NT2/D1 (cell line): ENCODE measurements at regions not wholly inside any gene's neighbourhood (a gene's known extent, or its start where the extent isn't known, plus 50 kb on each side); places are given as distances from the start of the nearest gene placed in this dataset.

ENCODE experiments used
- DNase-seq: peaks from one replicate; pipeline ENCODE4 v3.0.0-alpha.2; 2011; ENCODE audit warnings: low read depth, low spot score
- H3K27me3 ChIP-seq: 2 replicates; pipeline ENCODE4 v1.6.0; 2011; ENCODE audit warnings: mild to moderate bottlenecking; ENCODE audit not compliant: insufficient read length, insufficient read depth
- H3K36me3 ChIP-seq: 2 replicates; pipeline ENCODE4 v1.6.1; 2011; ENCODE audit warnings: mild to moderate bottlenecking, low read length, mixed read lengths; ENCODE audit not compliant: insufficient read depth, insufficient read length
- H3K4me1 ChIP-seq: 2 replicates; pipeline ENCODE4 v1.5.1; 2011; ENCODE audit not compliant: insufficient read depth, insufficient read length
- H3K4me3 ChIP-seq: 2 replicates; pipeline ENCODE4 v1.5.1; 2011; ENCODE audit warnings: low read depth; ENCODE audit not compliant: insufficient read length
- H3K9ac ChIP-seq: 2 replicates; pipeline ENCODE4 v1.6.0; 2011; ENCODE audit warnings: low read depth; ENCODE audit not compliant: insufficient read length
- H3K9me3 ChIP-seq: 2 replicates; pipeline ENCODE4 v1.5.1; 2011; ENCODE audit warnings: mild to moderate bottlenecking, low read length; ENCODE audit not compliant: insufficient read depth
- SUZ12 ChIP-seq: IDR thresholded peaks from 2 replicates; pipeline ENCODE4 v1.6.1; 2011; ENCODE audit not compliant: insufficient read length, insufficient read depth; ENCODE audit errors: extremely low read depth
- YY1 ChIP-seq: IDR thresholded peaks from 2 replicates; pipeline ENCODE4 v1.6.1; 2011; ENCODE audit not compliant: insufficient read length, insufficient read depth
- ZNF274 ChIP-seq: IDR thresholded peaks from 2 replicates; pipeline ENCODE4 v1.6.1; 2011; ENCODE audit warnings: mild to moderate bottlenecking, low read depth, low read length

DNA sequence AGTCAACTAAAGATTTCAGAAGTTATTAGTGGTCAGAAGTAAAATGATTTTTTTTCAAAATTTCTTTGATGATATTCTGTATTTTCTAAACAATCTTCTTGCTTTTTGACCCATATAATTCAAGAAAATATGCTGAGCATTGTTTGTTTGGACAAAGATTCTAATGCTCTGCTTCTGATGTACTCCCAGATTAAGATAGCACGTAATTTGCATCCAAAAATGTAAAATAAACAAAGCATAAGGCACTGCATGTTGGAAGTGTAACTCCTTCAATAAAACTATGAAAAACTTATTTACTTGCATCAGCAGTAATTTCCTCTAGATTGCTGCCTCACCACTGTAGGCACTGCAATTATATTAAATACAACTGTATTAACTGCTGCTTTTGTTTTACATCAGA is 1054.1 kb downstream of the TTLL7 start:
- Histone ChIP-seq H3K4me3 (no peak overlapping the region), H3K36me3 (no peaks in the 10 kb centered on the region), H3K4me1 (no peaks in the 10 kb centered on the region), H3K27me3 (no peaks in the 10 kb centered on the region), H3K9ac (no peak overlapping the region), H3K9me3 (no peaks in the 10 kb centered on the region)
- DNase-seq, result no peak
- TF ChIP-seq SUZ12, result no peak
- TF ChIP-seq ZNF274, result no peak
- no peak for TF ChIP-seq YY1

DNA sequence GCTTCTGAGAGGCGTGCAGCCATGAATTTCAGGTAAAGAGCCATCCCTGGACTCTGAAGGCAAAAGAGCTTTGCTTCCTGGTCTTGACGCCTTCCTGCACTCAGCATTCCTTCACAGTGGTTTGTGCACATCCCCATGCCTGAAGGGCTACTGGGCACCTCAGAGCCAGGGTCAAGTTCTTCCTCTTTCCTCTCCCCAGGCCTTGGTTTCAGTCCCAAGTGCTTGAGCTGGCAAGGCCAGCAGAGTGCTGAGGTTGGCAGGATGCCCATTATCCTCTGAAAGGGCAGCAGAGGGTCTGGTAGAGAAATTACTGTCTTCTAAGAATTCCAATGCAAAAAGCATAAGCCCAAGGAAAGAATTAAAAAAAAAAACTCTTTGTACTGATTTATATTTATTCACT is 1064.9 kb downstream of the TTLL7 start:
- Histone ChIP-seq H3K9ac (no peak overlapping the region), H3K9me3 (no peaks in the 10 kb centered on the region), H3K4me1 (no peaks in the 10 kb centered on the region), H3K4me3 (no peak overlapping the region), H3K27me3 (no peaks in the 10 kb centered on the region), H3K36me3 (no peaks in the 10 kb centered on the region)
- no peak for DNase-seq
- TF ChIP-seq ZNF274 (no peak), YY1 (no peak), SUZ12 (no peak)

DNA sequence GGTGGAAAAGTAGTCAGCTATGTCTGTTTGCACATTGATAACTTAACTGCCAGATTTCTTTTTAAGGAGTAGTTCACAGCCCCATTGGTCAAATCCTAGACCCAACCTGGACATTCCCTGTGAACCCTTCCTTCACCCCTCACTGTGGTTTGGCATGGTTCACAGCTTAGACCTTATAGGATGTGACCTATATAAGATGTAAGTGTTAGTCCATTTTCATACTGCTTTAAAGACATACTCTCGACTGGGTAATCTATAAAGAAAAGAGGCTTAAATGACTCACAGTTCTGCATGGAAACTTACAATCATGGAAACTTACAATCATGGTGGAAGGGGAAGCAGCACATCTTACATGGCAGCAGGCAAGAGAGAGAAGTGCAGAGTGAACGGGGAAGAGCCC is 1066.2 kb downstream of the TTLL7 start:
- Histone ChIP-seq H3K4me3 (no peak overlapping the region), H3K27me3 (no peaks in the 10 kb centered on the region), H3K4me1 (no peaks in the 10 kb centered on the region), H3K9ac (no peak overlapping the region), H3K36me3 (no peaks in the 10 kb centered on the region), H3K9me3 (no peaks in the 10 kb centered on the region)
- no peak for DNase-seq
- TF ChIP-seq SUZ12 (no peak), ZNF274 (no peak), YY1 (no peak)

DNA sequence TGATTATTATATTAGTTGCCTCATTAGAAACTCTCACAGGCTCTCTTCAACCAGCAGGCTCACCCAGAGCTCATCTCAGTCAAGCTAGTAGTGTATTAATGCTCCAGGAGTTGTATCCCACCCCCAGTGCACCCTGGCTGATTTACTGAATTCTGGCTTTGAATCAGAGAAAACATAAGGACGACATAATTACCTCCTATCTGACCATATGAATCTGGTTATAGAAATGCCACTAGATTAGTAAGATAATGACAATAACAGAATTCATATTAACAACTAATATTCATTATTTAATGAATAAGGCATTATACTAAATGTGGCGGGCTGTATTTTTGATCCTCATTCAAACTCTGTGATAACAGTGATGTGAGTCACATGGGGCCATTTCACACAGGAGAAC is 1066.7 kb downstream of the TTLL7 start:
- Histone ChIP-seq H3K4me1 (no peaks in the 10 kb centered on the region), H3K27me3 (no peaks in the 10 kb centered on the region), H3K9me3 (no peaks in the 10 kb centered on the region), H3K36me3 (no peaks in the 10 kb centered on the region), H3K4me3 (no peak overlapping the region), H3K9ac (no peak overlapping the region)
- DNase-seq, result no peak
- no peak for TF ChIP-seq YY1
- no peak for TF ChIP-seq ZNF274
- no peak for TF ChIP-seq SUZ12

DNA sequence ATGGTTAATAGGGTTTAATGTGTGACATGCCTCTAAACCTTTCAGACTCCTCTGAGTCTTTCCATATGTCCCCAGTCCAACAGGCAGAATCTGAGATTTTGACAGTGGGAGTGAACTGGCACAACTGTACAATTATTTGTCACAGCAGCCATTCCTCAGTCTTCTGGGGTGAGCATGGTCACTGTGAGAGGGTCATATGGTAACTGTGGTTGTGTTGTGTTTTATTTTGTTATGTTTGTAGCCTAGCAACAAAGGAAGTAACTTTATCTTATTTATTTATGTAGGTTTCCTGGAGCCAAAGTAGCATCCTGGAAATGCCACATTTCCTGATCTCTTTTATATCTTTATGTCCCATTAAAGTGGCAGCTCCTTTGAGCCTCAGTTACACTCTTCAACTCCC is 1067.9 kb downstream of the TTLL7 start:
- H3K4me1 ChIP-seq, result no peaks in the 10 kb centered on the region
- TF ChIP-seq ZNF274 (no peak), YY1 (no peak), SUZ12 (no peak)
- no peak for DNase-seq
- H3K9ac ChIP-seq, result no peak overlapping the region
- no peaks in the 10 kb centered on the region for H3K27me3 ChIP-seq
- no peak overlapping the region for H3K4me3 ChIP-seq
- no peaks in the 10 kb centered on the region for H3K36me3 ChIP-seq
- H3K9me3 ChIP-seq, result no peaks in the 10 kb centered on the region

DNA sequence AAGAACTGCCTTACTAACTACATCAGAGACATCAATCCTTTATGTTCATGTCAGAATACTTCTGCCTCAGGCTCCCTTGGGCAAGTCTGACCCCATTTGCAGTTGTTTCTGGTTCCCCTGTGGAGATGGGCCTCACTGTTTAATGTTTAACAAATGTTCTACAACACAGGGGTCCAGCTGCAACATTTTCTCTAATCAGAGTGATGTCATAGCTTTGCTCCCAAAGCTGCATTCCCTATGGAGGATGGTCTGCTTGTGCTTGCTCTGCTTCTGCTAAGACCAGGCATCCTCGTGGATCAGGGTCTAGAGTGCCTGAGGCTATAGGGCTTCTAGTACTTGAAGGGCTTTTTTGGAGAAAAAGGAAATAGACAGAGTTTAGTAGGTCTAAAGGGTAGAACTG is 1071.2 kb downstream of the TTLL7 start:
- H3K4me1 ChIP-seq, result no peaks in the 10 kb centered on the region
- no peaks in the 10 kb centered on the region for H3K36me3 ChIP-seq
- TF ChIP-seq SUZ12 (no peak), ZNF274 (no peak), YY1 (no peak)
- no peak overlapping the region for H3K9ac ChIP-seq
- no peaks in the 10 kb centered on the region for H3K9me3 ChIP-seq
- DNase-seq, result peak; percentile 6
- no peak overlapping the region for H3K4me3 ChIP-seq
- no peaks in the 10 kb centered on the region for H3K27me3 ChIP-seq

DNA sequence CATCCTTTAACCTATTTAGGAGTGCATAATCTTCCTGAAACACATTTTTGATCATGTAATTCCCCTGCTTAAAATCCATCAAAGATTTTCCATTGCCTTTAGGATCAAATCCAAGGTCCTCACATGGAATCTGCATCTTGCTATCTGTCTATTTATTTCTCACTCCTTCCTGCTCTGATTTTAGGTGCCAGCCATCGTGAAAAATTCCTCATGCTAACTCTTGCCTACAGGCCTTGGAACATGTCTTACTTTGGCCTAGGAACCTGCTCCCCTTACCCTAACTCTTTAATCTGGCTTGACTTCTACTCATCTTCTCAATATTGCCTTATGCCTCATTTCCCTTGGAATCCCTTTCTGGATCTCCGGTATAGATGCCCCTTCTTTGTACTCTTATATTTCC is 1074.3 kb downstream of the TTLL7 start:
- Histone ChIP-seq H3K4me1 (no peaks in the 10 kb centered on the region), H3K27me3 (no peaks in the 10 kb centered on the region), H3K4me3 (no peak overlapping the region), H3K9me3 (no peaks in the 10 kb centered on the region), H3K9ac (no peak overlapping the region), H3K36me3 (no peaks in the 10 kb centered on the region)
- DNase-seq, result no peak
- TF ChIP-seq YY1, result no peak
- TF ChIP-seq SUZ12, result no peak
- TF ChIP-seq ZNF274, result no peak

DNA sequence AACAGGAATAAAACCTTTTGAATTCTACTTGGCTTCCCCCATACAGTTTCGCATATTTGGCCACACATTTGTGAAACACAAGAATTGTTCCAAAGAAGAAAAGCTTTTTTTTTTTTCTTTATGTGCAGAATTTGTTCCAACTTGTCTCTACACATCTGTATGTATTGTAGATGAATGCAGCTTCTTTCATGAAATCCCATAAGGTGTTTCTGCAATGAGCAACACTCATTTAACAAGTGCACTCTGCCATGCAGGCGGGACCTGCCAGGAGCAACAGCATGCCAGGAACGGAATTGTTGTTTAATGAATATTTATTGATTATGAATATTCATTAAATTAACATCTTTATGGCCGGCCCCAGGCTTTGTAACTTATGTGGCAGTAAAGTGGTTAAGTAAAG is 1075.0 kb downstream of the TTLL7 start:
- H3K4me1 ChIP-seq, result no peaks in the 10 kb centered on the region
- TF ChIP-seq ZNF274, result no peak
- TF ChIP-seq SUZ12, result no peak
- TF ChIP-seq YY1, result no peak
- no peaks in the 10 kb centered on the region for H3K36me3 ChIP-seq
- no peaks in the 10 kb centered on the region for H3K27me3 ChIP-seq
- DNase-seq, result no peak
- H3K9ac ChIP-seq, result no peak overlapping the region
- H3K9me3 ChIP-seq, result no peaks in the 10 kb centered on the region
- H3K4me3 ChIP-seq, result no peak overlapping the region
